ENCODE measurements at regions not wholly inside any gene's neighbourhood (a gene's known extent, or its start where the extent isn't known, plus 50 kb on each side); places are given as distances from the start of the nearest gene placed in this dataset.

GRCh38 chr10:42952931-42953683, 123.8 kb upstream of the RET start:
- DNase-seq = no peak

- DNase-seq = no peak
Measured at GRCh38 chr10:42953684-42954674, 122.9 kb upstream of the RET start.

GRCh38 chr10:42954766-42955492, 121.9 kb upstream of the RET start:
- DNase-seq = no peak

- no peak for DNase-seq
Measured at GRCh38 chr10:42955493-42955889, 121.4 kb upstream of the RET start.

- DNase-seq = no peak
Measured at GRCh38 chr10:42956045-42956444, 120.8 kb upstream of the RET start.

- DNase-seq = no peak
Measured at GRCh38 chr10:42958142-42958868, 118.6 kb upstream of the RET start.

- no peak for DNase-seq
Measured at GRCh38 chr10:42959833-42960232, 117.0 kb upstream of the RET start.

GRCh38 chr10:42960491-42960990, 116.3 kb upstream of the RET start:
- no peak for DNase-seq

- DNase-seq = no peak
Measured at GRCh38 chr10:42960991-42961795, 115.7 kb upstream of the RET start.

GRCh38 chr10:42961796-42962109, 115.1 kb upstream of the RET start:
- DNase-seq = no peak

GRCh38 chr10:42962110-42962901, 114.6 kb upstream of the RET start:
- DNase-seq = no peak

DNA sequence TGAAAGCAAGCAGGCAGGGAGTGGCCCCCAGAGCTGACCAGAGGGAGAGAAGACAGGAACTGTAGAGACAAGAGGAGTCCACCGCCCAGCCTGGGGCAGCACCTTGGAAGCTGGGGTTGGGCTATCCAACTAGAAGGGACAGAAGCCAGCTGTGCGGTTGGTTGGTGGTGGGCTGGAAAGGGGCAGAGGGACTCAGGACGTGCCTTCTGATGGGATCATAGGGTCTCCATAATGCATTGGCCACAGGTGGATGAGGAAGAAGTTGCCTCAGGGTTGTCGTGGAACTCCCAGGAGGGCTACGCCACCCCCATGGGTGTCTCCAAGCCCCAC, 114.0 kb upstream of the RET start:
- DNase-seq = no peak

DNA sequence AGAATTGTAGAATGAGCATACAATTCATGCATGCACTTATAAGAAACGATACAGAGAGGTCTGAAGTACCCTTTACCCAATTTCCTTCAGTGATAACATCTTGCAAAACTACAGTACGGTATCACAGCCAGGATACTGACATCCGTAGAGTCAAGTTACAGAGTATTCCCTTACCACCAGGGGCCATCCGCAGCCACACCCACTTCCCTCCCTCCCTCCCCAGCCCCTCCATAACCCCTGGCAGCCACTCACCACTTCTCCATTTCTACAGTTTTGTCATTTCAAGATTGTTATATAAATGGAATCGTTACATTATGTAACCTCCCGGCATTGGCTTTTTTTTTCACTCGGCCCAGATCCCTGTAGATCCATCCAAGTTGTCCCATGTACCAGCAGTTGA, 113.6 kb upstream of the RET start:
- no peak for DNase-seq

DNA sequence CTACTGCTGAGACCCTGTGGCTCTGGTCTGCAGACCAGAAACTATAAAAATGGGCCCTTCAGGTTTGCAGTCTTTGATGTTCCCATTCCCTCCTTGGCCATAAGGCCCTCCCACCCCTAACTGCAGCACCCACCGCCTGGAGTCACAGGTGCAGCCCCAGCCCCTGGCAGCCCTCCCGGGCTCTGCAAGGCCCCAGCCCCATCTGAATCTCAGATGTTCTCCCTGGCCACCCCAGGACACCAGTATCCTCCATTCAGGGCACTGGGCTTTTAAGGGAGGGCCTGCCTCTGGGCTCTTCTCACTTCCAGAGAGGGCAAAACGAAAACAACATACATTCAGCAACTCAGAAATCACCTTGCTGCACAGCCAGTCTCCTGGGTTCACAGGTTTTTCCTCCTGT, 107.7 kb upstream of the RET start:
- DNase-seq = no peak

GRCh38 chr10:42969909-42970308, 107.0 kb upstream of the RET start:
- DNase-seq = no peak

- DNase-seq = no peak
Measured at GRCh38 chr10:42970451-42971250, 106.2 kb upstream of the RET start.

DNA sequence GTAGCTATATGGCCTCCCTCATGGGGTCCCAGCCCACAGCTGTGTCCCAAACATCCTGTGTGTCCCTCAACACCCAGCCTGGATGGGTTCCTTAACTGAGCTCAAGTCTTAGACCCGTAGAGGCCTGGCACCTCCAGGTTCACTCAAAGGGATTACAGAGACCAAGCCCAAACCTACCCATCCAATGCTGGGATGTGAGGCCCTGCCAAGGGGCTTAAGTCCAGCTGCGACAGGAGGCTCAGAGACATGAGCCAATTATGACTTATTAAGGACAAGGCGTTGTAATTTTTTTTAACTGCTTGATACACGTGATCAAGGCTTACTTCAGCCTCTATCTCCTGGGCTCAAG, 105.6 kb upstream of the RET start:
- no peak for DNase-seq

DNA sequence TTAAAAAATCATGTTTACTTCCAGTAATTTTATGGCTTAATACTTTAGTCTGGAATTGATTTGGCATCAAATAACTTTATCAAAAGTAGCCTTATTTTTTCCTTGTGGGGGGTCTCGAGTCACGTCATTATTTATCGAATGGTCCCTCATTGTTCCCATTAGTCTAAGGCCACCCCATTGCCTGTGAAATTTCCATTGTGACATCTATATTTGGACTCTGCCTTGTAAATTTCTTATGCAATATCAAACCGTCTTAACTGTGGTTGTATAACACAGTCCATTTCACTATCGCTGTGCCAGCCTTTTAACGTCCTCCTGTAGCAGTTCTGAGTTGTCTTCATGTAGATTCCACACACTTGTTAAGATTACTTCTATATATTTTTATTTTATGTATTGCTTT, 103.9 kb upstream of the RET start:
- DNase-seq = no peak

DNA sequence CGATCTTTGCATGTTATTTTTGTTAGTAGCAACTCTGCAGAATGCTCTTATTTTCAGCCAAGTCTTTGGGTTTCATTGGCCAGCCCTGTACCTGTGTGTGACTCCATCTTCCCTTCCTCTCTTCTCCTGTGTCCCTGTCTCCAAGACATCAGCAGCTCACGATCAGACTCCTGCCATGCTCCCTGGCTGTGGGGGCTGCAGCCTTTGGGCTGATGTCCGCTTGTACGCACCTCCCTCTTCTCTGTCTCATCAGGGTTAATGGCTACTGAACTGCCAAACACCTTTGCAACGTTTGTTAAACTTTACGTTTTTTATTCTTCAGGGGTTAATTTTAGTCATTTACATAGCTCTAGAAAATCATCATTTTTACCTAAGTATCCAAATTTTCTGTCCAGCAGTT, 103.5 kb upstream of the RET start:
- no peak for DNase-seq

Measured in NCI-H510A (cell line).